Nephron progenitor cell (in vitro differentiated cells): ENCODE measurements at regions not wholly inside any gene's neighbourhood (a gene's known extent, or its start where the extent isn't known, plus 50 kb on each side); places are given as distances from the start of the nearest gene placed in this dataset.

Source experiments
- DNase-seq: peaks from one replicate; pipeline ENCODE4 v3.0.0; 2021
- H3K27ac Mint-ChIP-seq: 2 replicates; pipeline ENCODE4 v1.8.0; 2021; ENCODE audit warnings: mild to moderate bottlenecking, moderate library complexity, mixed read lengths
- H3K27me3 Mint-ChIP-seq: 2 replicates; pipeline ENCODE4 v1.8.0; 2021; ENCODE audit warnings: mild to moderate bottlenecking, low read depth, mixed read lengths; ENCODE audit not compliant: poor library complexity
- H3K36me3 Mint-ChIP-seq: 2 replicates; pipeline ENCODE4 v1.8.0; 2021; ENCODE audit warnings: low read depth, mixed read lengths
- H3K4me1 Mint-ChIP-seq: 2 replicates; pipeline ENCODE4 v1.8.0; 2021; ENCODE audit warnings: mixed read lengths
- H3K4me3 Mint-ChIP-seq: 2 replicates; pipeline ENCODE4 v1.8.0; 2021; ENCODE audit warnings: mild to moderate bottlenecking, moderate library complexity, mixed read lengths
- H3K9me3 Mint-ChIP-seq: 2 replicates; pipeline ENCODE4 v1.8.0; 2021; ENCODE audit warnings: mild to moderate bottlenecking, moderate library complexity, mixed read lengths
- TF ChIP-seq, protein P1 (sequence below): fragments of 200-600 bp; sonication (generic); IDR thresholded peaks from 2 replicates; pipeline ENCODE4 v1.5.0; 2021; ENCODE audit warnings: antibody characterized with exemption

- H3K4me3 Mint-ChIP-seq: no peak overlapping the region
- no peak for DNase-seq
Measured at GRCh38 chr11:45717526-45717925, 52.1 kb upstream of the CHST1 start.

GRCh38 chr11:45715418-45715817, 50.0 kb upstream of the CHST1 start:
- Mint-ChIP-seq H3K4me3 (no peak overlapping the region), H3K27me3 (peaks cover 25% of the 10 kb centered on the region), H3K27ac (no peak overlapping the region), H3K4me1 (peaks cover 23% of the 10 kb centered on the region), H3K9me3 (no peaks in the 10 kb centered on the region), H3K36me3 (no peaks in the 10 kb centered on the region)
- TF ChIP-seq, protein P1, sequence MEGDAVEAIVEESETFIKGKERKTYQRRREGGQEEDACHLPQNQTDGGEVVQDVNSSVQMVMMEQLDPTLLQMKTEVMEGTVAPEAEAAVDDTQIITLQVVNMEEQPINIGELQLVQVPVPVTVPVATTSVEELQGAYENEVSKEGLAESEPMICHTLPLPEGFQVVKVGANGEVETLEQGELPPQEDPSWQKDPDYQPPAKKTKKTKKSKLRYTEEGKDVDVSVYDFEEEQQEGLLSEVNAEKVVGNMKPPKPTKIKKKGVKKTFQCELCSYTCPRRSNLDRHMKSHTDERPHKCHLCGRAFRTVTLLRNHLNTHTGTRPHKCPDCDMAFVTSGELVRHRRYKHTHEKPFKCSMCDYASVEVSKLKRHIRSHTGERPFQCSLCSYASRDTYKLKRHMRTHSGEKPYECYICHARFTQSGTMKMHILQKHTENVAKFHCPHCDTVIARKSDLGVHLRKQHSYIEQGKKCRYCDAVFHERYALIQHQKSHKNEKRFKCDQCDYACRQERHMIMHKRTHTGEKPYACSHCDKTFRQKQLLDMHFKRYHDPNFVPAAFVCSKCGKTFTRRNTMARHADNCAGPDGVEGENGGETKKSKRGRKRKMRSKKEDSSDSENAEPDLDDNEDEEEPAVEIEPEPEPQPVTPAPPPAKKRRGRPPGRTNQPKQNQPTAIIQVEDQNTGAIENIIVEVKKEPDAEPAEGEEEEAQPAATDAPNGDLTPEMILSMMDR: no peak
- DNase-seq: no peak

More at GRCh38 chr11:45717526-45717925, 52.1 kb upstream of the CHST1 start:
- TF ChIP-seq, protein P1: no peak
- Mint-ChIP-seq H3K27me3 (peaks cover 11% of the 10 kb centered on the region), H3K27ac (no peak overlapping the region), H3K9me3 (no peaks in the 10 kb centered on the region), H3K36me3 (no peaks in the 10 kb centered on the region), H3K4me1 (peaks cover 23% of the 10 kb centered on the region)
